ENCODE measurements at regions not wholly inside any gene's neighbourhood (a gene's known extent, or its start where the extent isn't known, plus 50 kb on each side); places are given as distances from the start of the nearest gene placed in this dataset.
"Not testable (repeated sequence)": the region's sequence is repeated elsewhere in the genome, so short reads cannot be mapped to it uniquely, and the experiment has no call there.

GRCh38 chr1:96912248-96912647 lies 190.7 kb downstream of the PTBP2 start:
- TF ChIP-seq EZH2 (IDR thresholded peaks at IDR 0.05) (no peak), FOXP2 (optimal IDR thresholded peaks at IDR 0.05; ENCODE audit: control extremely low read depth, extremely low read length, insufficient read depth) (no peak), POLR2AphosphoS5 (IDR thresholded peaks at IDR 0.05; ENCODE audit: borderline replicate concordance, low read depth, low read length) (no peak)
- no peaks in the 10 kb centered on the region for H3K36me3 ChIP-seq (ENCODE audit: insufficient read depth, low read length)

GRCh38 chr1:96915701-96916100 lies 194.1 kb downstream of the PTBP2 start:
- H3K27ac ChIP-seq; DNase-seq (ENCODE audit: low read depth, low spot score); H3K9me3 ChIP-seq (ENCODE audit: low read depth, low read length); H3K9ac ChIP-seq (ENCODE audit: insufficient read length); H3K4me3 ChIP-seq; H3K36me3 ChIP-seq (ENCODE audit: insufficient read depth, low read length): not testable (repeated sequence)

More at GRCh38 chr1:96912248-96912647, 190.7 kb downstream of the PTBP2 start:
- Histone ChIP-seq H3K27ac (no peak overlapping the region), H3K9me3 (ENCODE audit: low read depth, low read length) (no peaks in the 10 kb centered on the region), H3K4me3 (no peak overlapping the region), H3K9ac (ENCODE audit: insufficient read length) (no peak overlapping the region)
- no peak for DNase-seq (ENCODE audit: low read depth, low spot score)

- no peak for TF ChIP-seq EZH2 (IDR thresholded peaks at IDR 0.05)
- no peak for TF ChIP-seq FOXP2 (optimal IDR thresholded peaks at IDR 0.05; ENCODE audit: control extremely low read depth, extremely low read length, insufficient read depth)
- TF ChIP-seq POLR2AphosphoS5 (IDR thresholded peaks at IDR 0.05; ENCODE audit: borderline replicate concordance, low read depth, low read length): no peak
- H3K36me3 ChIP-seq (ENCODE audit: insufficient read depth, low read length): no peaks in the 10 kb centered on the region
- no peak overlapping the region for H3K9ac ChIP-seq (ENCODE audit: insufficient read length)
- DNase-seq (ENCODE audit: low read depth, low spot score): no peak
- no peak overlapping the region for H3K27ac ChIP-seq
- H3K9me3 ChIP-seq (ENCODE audit: low read depth, low read length): peaks cover 2% of the 10 kb centered on the region; the same call in 1 of the 2 replicates
- no peak overlapping the region for H3K4me3 ChIP-seq
Observed at GRCh38 chr1:96918406-96918805, 196.8 kb downstream of the PTBP2 start.

DNA sequence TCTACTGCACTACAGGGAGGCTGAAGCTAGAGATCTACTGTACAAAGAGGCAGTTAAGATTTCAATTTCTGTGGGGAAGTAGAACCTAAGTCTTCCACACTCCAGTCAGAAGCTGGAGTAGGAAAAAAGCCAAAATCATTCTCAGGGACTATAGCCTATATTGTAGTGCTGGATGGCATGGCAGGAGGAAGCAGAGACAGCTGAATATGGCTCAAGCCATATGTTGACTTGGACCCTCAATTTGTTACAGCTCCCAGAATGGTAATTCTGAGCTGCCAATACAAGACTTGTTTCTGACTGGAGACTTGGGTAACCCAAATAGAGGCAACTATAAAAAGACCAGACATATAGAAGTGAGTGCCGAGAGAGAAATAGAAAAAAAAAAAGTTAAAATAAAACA lies 200.6 kb downstream of the PTBP2 start:
- H3K9me3 ChIP-seq (ENCODE audit: low read depth, low read length): peaks cover 3% of the 10 kb centered on the region; the same call in 1 of the 2 replicates
- no peak overlapping the region for H3K4me3 ChIP-seq
- no peak for DNase-seq (ENCODE audit: low read depth, low spot score)
- H3K36me3 ChIP-seq (ENCODE audit: insufficient read depth, low read length): no peaks in the 10 kb centered on the region
- no peak overlapping the region for H3K9ac ChIP-seq (ENCODE audit: insufficient read length)
- no peak overlapping the region for H3K27ac ChIP-seq
- TF ChIP-seq FOXP2 (optimal IDR thresholded peaks at IDR 0.05; ENCODE audit: control extremely low read depth, extremely low read length, insufficient read depth): no peak
- no peak for TF ChIP-seq POLR2AphosphoS5 (IDR thresholded peaks at IDR 0.05; ENCODE audit: borderline replicate concordance, low read depth, low read length)
- no peak for TF ChIP-seq EZH2 (IDR thresholded peaks at IDR 0.05)

DNA sequence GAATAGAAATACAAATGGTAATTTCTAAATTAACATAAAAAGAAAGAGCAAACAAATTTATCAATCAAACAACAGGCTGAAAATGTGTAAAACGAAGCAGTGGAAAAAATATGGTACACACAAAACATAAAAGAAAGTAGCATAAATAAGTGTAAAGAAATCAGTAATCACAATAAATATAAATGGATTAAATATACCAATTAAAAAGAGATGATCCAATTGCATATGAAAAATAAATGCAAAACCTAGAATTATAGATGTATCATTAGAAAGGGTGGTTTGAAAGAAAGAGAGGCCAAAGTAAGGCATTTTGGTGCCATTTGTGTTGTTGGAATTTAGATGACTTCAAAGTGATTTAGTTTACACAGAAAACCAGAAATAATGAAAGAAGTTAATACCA lies 202.2 kb downstream of the PTBP2 start:
- Histone ChIP-seq H3K9me3 (ENCODE audit: low read depth, low read length) (peaks cover 3% of the 10 kb centered on the region; the same call in 1 of the 2 replicates), H3K4me3 (no peak overlapping the region), H3K36me3 (ENCODE audit: insufficient read depth, low read length) (no peaks in the 10 kb centered on the region), H3K27ac (no peak overlapping the region), H3K9ac (ENCODE audit: insufficient read length) (no peak overlapping the region)
- DNase-seq (ENCODE audit: low read depth, low spot score): no peak
- TF ChIP-seq EZH2 (IDR thresholded peaks at IDR 0.05) (no peak), POLR2AphosphoS5 (IDR thresholded peaks at IDR 0.05; ENCODE audit: borderline replicate concordance, low read depth, low read length) (no peak), FOXP2 (optimal IDR thresholded peaks at IDR 0.05; ENCODE audit: control extremely low read depth, extremely low read length, insufficient read depth) (no peak)

DNA sequence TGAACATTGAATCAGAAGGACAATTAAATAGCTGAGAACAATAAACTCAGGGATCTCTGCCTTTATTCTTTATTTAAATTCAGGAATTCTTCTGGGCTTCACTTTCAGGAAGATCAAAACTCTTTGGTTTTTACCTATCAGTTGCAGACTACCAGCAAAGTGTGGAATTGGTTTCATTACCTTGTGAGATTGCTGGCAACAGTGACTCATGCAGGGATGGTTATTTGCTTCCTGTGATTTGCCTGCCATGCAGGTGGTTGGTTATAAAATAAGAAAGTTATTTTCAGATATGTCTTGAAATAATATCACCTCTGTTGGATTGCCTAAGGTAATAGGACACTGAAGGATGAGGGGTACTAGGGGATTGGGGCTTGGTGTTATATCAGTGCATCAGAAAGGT lies 204.6 kb downstream of the PTBP2 start:
- Histone ChIP-seq H3K27ac (no peak overlapping the region), H3K4me3 (no peak overlapping the region)

DNA sequence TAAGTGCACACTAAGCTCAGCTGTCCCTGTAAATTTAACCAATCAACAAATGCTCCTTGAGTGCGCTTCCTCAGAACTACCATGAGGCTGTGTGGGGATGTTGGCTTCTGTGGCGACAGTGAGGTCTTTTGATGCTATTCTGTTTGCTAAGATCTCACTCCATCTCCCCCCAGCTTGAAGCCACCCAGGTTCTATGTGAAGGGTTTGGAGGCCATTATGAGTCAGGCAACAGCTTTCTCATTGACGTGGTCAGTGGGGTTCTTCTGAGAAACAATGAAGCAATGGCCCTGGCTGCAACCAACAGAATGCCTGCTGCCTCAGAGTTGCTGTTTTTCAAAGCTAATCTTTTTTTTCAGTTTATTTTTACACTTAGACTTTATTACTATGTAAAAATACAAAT lies 205.5 kb downstream of the PTBP2 start:
- TF ChIP-seq FOXP2 (optimal IDR thresholded peaks at IDR 0.05; ENCODE audit: control extremely low read depth, extremely low read length, insufficient read depth) (no peak), EZH2 (IDR thresholded peaks at IDR 0.05) (no peak), POLR2AphosphoS5 (IDR thresholded peaks at IDR 0.05; ENCODE audit: borderline replicate concordance, low read depth, low read length) (no peak)
- no peaks in the 10 kb centered on the region for H3K36me3 ChIP-seq (ENCODE audit: insufficient read depth, low read length)
- H3K9ac ChIP-seq (ENCODE audit: insufficient read length): no peak overlapping the region
- no peak for DNase-seq (ENCODE audit: low read depth, low spot score)
- H3K4me3 ChIP-seq: no peak overlapping the region
- H3K27ac ChIP-seq: no peak overlapping the region
- peaks cover 3% of the 10 kb centered on the region; the same call in 1 of the 2 replicates for H3K9me3 ChIP-seq (ENCODE audit: low read depth, low read length)

More for the DNA sequence above, 204.6 kb downstream of the PTBP2 start:
- no peak overlapping the region for H3K9ac ChIP-seq (ENCODE audit: insufficient read length)
- no peak for TF ChIP-seq EZH2 (IDR thresholded peaks at IDR 0.05)
- no peak for TF ChIP-seq POLR2AphosphoS5 (IDR thresholded peaks at IDR 0.05; ENCODE audit: borderline replicate concordance, low read depth, low read length)
- TF ChIP-seq FOXP2 (optimal IDR thresholded peaks at IDR 0.05; ENCODE audit: control extremely low read depth, extremely low read length, insufficient read depth): no peak
- H3K36me3 ChIP-seq (ENCODE audit: insufficient read depth, low read length): no peaks in the 10 kb centered on the region
- DNase-seq (ENCODE audit: low read depth, low spot score): no peak
- H3K9me3 ChIP-seq (ENCODE audit: low read depth, low read length): peaks cover 3% of the 10 kb centered on the region; the same call in 1 of the 2 replicates

GRCh38 chr1:96931136-96931535 lies 209.6 kb downstream of the PTBP2 start:
- Histone ChIP-seq H3K4me3 (no peak overlapping the region), H3K36me3 (ENCODE audit: insufficient read depth, low read length) (no peaks in the 10 kb centered on the region), H3K9me3 (ENCODE audit: low read depth, low read length) (no peaks in the 10 kb centered on the region), H3K9ac (ENCODE audit: insufficient read length) (no peak overlapping the region), H3K27ac (no peak overlapping the region)
- TF ChIP-seq EZH2 (IDR thresholded peaks at IDR 0.05) (no peak), FOXP2 (optimal IDR thresholded peaks at IDR 0.05; ENCODE audit: control extremely low read depth, extremely low read length, insufficient read depth) (no peak), POLR2AphosphoS5 (IDR thresholded peaks at IDR 0.05; ENCODE audit: borderline replicate concordance, low read depth, low read length) (no peak)
- DNase-seq (ENCODE audit: low read depth, low spot score): no peak

- H3K36me3 ChIP-seq (ENCODE audit: insufficient read depth, low read length): no peaks in the 10 kb centered on the region
- H3K9me3 ChIP-seq (ENCODE audit: low read depth, low read length): no peaks in the 10 kb centered on the region
- TF ChIP-seq FOXP2 (optimal IDR thresholded peaks at IDR 0.05; ENCODE audit: control extremely low read depth, extremely low read length, insufficient read depth): no peak
- no peak for TF ChIP-seq POLR2AphosphoS5 (IDR thresholded peaks at IDR 0.05; ENCODE audit: borderline replicate concordance, low read depth, low read length)
- TF ChIP-seq EZH2 (IDR thresholded peaks at IDR 0.05): no peak
- H3K4me3 ChIP-seq: no peak overlapping the region
- DNase-seq (ENCODE audit: low read depth, low spot score): no peak
- no peak overlapping the region for H3K9ac ChIP-seq (ENCODE audit: insufficient read length)
- no peak overlapping the region for H3K27ac ChIP-seq
Observed at GRCh38 chr1:96934282-96934681, 212.7 kb downstream of the PTBP2 start.

Data from SK-N-MC (cell line).